Loucy (cell line): ENCODE measurements at regions not wholly inside any gene's neighbourhood (a gene's known extent, or its start where the extent isn't known, plus 50 kb on each side); places are given as distances from the start of the nearest gene placed in this dataset.

Experiments used
- H2AFZ ChIP-seq: fragments of 200-600 bp; sonication (generic); 2 replicates; pipeline ENCODE4 v1.6.0; 2016; ENCODE audit warnings: antibody characterized with exemption, mild to moderate bottlenecking, low read length, moderate library complexity
- H3F3A ChIP-seq: fragments of 200-600 bp; 2 replicates; pipeline ENCODE4 v1.6.0; 2016; ENCODE audit warnings: antibody characterized with exemption, low read depth, mild to moderate bottlenecking
- H3K27me3 ChIP-seq: fragments of 200-600 bp; sonication (generic); 2 replicates; pipeline ENCODE4 v1.6.1; 2014; ENCODE audit warnings: low read length, mild to moderate bottlenecking; ENCODE audit not compliant: insufficient read depth, poor library complexity, severe bottlenecking
- H3K36me3 ChIP-seq: fragments of 200-600 bp; sonication (generic); 2 replicates; pipeline ENCODE4 v1.6.1; 2016; ENCODE audit warnings: low read length; ENCODE audit not compliant: insufficient read depth
- H3K4me1 ChIP-seq: fragments of 200-600 bp; sonication (generic); 2 replicates; pipeline ENCODE4 v1.5.1; 2014; ENCODE audit warnings: low read length, mild to moderate bottlenecking; ENCODE audit not compliant: insufficient read depth, poor library complexity, severe bottlenecking
- H3K4me2 ChIP-seq: fragments of 200-600 bp; sonication (generic); 2 replicates; pipeline ENCODE4 v1.6.0; 2014; ENCODE audit warnings: antibody characterized with exemption, low read length, low read depth, mild to moderate bottlenecking; ENCODE audit not compliant: poor library complexity, severe bottlenecking
- H3K4me3 ChIP-seq: fragments of 200-600 bp; sonication (generic); 2 replicates; pipeline ENCODE4 v1.5.1; 2014; ENCODE audit warnings: low read length, mild to moderate bottlenecking, mixed read lengths; ENCODE audit not compliant: poor library complexity, severe bottlenecking
- H3K79me2 ChIP-seq: fragments of 200-600 bp; sonication (generic); 2 replicates; pipeline ENCODE4 v1.6.1; 2014; ENCODE audit warnings: low read length; ENCODE audit not compliant: insufficient read depth
- H3K9ac ChIP-seq: fragments of 200-600 bp; sonication (generic); 2 replicates; pipeline ENCODE4 v1.6.0; 2014; ENCODE audit warnings: mild to moderate bottlenecking, low read depth, low read length, moderate library complexity; ENCODE audit not compliant: poor library complexity, severe bottlenecking
- H3K9me2 ChIP-seq: fragments of 200-600 bp; sonication (generic); replicated peaks from 2 replicates; pipeline ENCODE4 v1.6.1; 2016; ENCODE audit warnings: low read depth, low read length, mixed read lengths
- H3K9me3 ChIP-seq: fragments of 200-600 bp; sonication (generic); 2 replicates; pipeline ENCODE4 v1.6.1; 2014; ENCODE audit warnings: mild to moderate bottlenecking, antibody characterized with exemption, low read length, low read depth; ENCODE audit not compliant: insufficient read depth
- H4K20me1 ChIP-seq: fragments of 200-600 bp; sonication (generic); 2 replicates; pipeline ENCODE4 v1.6.0; 2014; ENCODE audit warnings: antibody characterized with exemption, low read length, mild to moderate bottlenecking; ENCODE audit not compliant: insufficient read depth, poor library complexity, severe bottlenecking
- CTCF ChIP-seq: fragments of 200-600 bp; sonication (generic); conservative IDR thresholded peaks from 2 replicates; pipeline ENCODE4 v1.5.1; 2014; ENCODE audit warnings: mild to moderate bottlenecking, antibody characterized with exemption, low read length
- EZH2phosphoT487 ChIP-seq: fragments of 200-600 bp; IDR thresholded peaks from 2 replicates; pipeline ENCODE4 v1.6.1; 2018; ENCODE audit warnings: antibody characterized with exemption, mild to moderate bottlenecking, moderate library complexity, borderline replicate concordance

GRCh38 chr9:87431837-87432236, 65.8 kb upstream of the DAPK1 start:
- H3K36me3 ChIP-seq: no peaks in the 10 kb centered on the region
- H3K4me1 ChIP-seq: no peaks in the 10 kb centered on the region
- no peak overlapping the region for H3K4me2 ChIP-seq
- no peak overlapping the region for H3K9ac ChIP-seq
- H3F3A ChIP-seq: no peaks in the 10 kb centered on the region
- no peaks in the 10 kb centered on the region for H4K20me1 ChIP-seq
- H3K4me3 ChIP-seq: no peak overlapping the region
- H3K79me2 ChIP-seq: no peaks in the 10 kb centered on the region
- H3K9me2 ChIP-seq: no peaks in the 10 kb centered on the region
- no peaks in the 10 kb centered on the region for H3K27me3 ChIP-seq
- TF ChIP-seq EZH2phosphoT487: no peak
- no peak for TF ChIP-seq CTCF
- H3K9me3 ChIP-seq: no peaks in the 10 kb centered on the region
- H2AFZ ChIP-seq: no peak overlapping the region

GRCh38 chr9:87433853-87434252, 63.8 kb upstream of the DAPK1 start:
- Histone ChIP-seq H3K9me3 (no peaks in the 10 kb centered on the region), H4K20me1 (no peaks in the 10 kb centered on the region), H3F3A (no peaks in the 10 kb centered on the region), H3K9ac (no peak overlapping the region), H3K4me1 (no peaks in the 10 kb centered on the region), H3K79me2 (no peaks in the 10 kb centered on the region), H3K27me3 (no peaks in the 10 kb centered on the region), H3K4me2 (no peak overlapping the region), H3K36me3 (no peaks in the 10 kb centered on the region), H3K9me2 (no peaks in the 10 kb centered on the region), H2AFZ (no peak overlapping the region), H3K4me3 (no peak overlapping the region)
- no peak for TF ChIP-seq CTCF
- no peak for TF ChIP-seq EZH2phosphoT487

- Histone ChIP-seq H3K9me3 (no peaks in the 10 kb centered on the region), H2AFZ (no peak overlapping the region), H3K27me3 (no peaks in the 10 kb centered on the region), H3K36me3 (no peaks in the 10 kb centered on the region), H3K9ac (no peak overlapping the region), H3K4me1 (no peaks in the 10 kb centered on the region), H3F3A (no peaks in the 10 kb centered on the region), H3K79me2 (no peaks in the 10 kb centered on the region), H3K4me2 (no peak overlapping the region), H3K9me2 (no peaks in the 10 kb centered on the region), H3K4me3 (no peak overlapping the region), H4K20me1 (no peaks in the 10 kb centered on the region)
- no peak for TF ChIP-seq CTCF
- TF ChIP-seq EZH2phosphoT487: no peak
Measured at GRCh38 chr9:87434366-87434765, 63.3 kb upstream of the DAPK1 start.
